ENCODE measurements at regions not wholly inside any gene's neighbourhood (a gene's known extent, or its start where the extent isn't known, plus 50 kb on each side); places are given as distances from the start of the nearest gene placed in this dataset.

DNA sequence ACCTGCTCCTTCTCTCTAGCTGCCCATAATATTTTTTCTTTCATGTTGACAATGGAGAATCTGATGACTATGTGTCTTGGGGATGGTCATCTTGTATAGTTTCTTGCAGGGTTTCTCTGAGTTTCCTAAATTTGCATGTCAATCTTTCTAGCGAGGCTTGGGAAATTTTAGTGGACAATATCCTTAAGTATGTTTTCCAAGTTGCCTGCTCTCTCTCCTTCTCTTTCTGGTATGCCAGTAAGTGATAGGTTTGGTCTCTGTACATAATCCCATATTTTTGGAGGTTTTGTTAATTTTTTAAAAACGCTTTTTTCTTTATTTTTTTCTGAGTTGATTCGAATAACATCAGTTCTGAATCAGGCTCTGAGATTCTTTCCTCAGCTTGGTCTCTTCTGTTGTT lies 370.9 kb upstream of the LYPLAL1 start:
- TF ChIP-seq GATA1 (IDR thresholded peaks at IDR 0.05; ENCODE audit: low read depth, low read length): no peak
- TF ChIP-seq POLR2A (IDR thresholded peaks at IDR 0.05; ENCODE audit: low read length): no peak
- DNase-seq: no peak

GRCh38 chr1:218803351-218803997 lies 370.2 kb upstream of the LYPLAL1 start:
- DNase-seq: no peak
- TF ChIP-seq POLR2A (IDR thresholded peaks at IDR 0.05; ENCODE audit: low read length) (no peak), GATA1 (IDR thresholded peaks at IDR 0.05; ENCODE audit: low read depth, low read length) (no peak)

DNA sequence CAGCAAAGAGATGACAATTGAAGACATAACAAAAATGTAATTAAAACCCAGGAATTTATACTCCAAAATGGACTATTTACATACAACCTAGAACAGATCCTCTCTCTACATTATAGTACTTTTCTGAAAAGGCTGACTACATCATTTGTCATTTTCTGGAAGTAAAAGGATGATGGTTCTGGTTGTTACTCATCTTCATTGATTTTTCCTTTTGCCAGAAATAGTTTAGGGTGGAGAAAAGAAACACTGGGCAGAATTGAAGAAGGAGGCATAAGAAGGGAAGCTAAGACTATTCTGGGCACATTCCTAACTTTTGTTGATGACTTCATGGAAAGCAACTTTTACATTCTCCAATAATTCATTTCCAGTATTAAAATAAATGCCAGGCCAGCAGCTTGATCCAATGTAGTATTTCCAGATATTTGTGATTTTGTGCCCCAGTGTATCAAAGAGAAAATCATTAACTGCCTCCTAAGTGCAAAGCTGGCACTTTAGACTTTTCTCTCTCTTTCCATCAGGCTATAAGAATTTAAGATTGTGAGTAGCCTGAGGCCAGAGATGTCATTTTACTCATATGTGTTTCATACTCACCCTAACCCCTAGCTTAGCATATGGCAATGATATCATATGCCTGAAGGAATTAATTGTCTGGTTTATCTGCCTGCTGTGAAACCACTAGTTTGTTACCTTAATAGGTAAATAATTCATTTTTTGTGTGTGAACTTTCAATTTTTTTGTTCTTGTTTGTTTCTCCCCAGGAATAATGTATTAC lies 369.5 kb upstream of the LYPLAL1 start:
- DNase-seq: no peak
- TF ChIP-seq GATA1 (IDR thresholded peaks at IDR 0.05; ENCODE audit: low read depth, low read length) (no peak), POLR2A (IDR thresholded peaks at IDR 0.05; ENCODE audit: low read length) (no peak)

DNA sequence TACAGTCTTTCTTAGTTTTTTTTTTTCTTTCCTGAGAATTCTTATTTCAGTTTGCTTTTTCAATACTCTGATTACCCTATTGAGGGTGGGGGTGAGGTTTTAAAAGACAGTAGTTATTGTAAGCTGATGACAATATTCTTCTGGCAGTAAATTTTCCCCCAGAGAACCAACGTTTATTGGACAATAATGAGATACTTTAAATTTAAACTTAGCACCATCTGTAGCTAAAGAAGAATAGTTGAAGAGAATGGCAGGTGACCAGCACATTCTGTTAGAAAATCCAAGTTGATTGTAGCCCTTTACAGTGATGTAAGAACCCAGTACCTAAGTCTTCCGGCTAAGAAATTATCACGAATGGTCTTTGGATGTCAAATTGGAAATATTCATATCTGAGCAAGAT lies 364.6 kb upstream of the LYPLAL1 start:
- DNase-seq: no peak
- no peak for TF ChIP-seq GATA1 (IDR thresholded peaks at IDR 0.05; ENCODE audit: low read depth, low read length)
- TF ChIP-seq POLR2A (IDR thresholded peaks at IDR 0.05; ENCODE audit: low read length): no peak

- no peak for TF ChIP-seq POLR2A (IDR thresholded peaks at IDR 0.05; ENCODE audit: low read length)
- DNase-seq: no peak
Observed at GRCh38 chr1:218809625-218810024, 364.1 kb upstream of the LYPLAL1 start.

- DNase-seq: no peak
- no peak for TF ChIP-seq GATA1 (IDR thresholded peaks at IDR 0.05; ENCODE audit: low read depth, low read length)
- no peak for TF ChIP-seq POLR2A (IDR thresholded peaks at IDR 0.05; ENCODE audit: low read length)
Observed at GRCh38 chr1:218810306-218810705, 363.4 kb upstream of the LYPLAL1 start.

GRCh38 chr1:218811497-218811896 lies 362.2 kb upstream of the LYPLAL1 start:
- TF ChIP-seq POLR2A (IDR thresholded peaks at IDR 0.05; ENCODE audit: low read length) (no peak), GATA1 (IDR thresholded peaks at IDR 0.05; ENCODE audit: low read depth, low read length) (no peak)
- DNase-seq: no peak

GRCh38 chr1:218812360-218812759 lies 361.3 kb upstream of the LYPLAL1 start:
- DNase-seq: no peak
- TF ChIP-seq POLR2A (IDR thresholded peaks at IDR 0.05; ENCODE audit: low read length): no peak
- TF ChIP-seq GATA1 (IDR thresholded peaks at IDR 0.05; ENCODE audit: low read depth, low read length): no peak

DNA sequence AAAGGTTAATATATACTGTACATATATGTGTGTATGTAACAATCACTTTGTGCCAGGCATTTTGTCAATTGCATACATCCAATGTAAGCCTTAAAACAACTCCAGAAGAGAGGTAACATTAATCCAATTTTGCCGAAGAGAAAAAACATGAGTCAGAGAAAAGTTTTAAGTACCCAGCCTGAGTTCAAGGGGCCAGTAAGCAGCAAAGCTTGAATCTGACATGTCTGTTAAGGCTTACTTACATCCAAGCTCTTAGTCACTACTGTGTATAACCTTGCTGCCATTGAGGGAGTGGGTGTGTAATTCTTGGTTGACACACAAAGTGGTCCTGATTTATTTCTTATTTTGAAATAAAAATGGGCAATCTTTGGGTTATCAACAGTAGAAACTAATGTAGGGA lies 360.4 kb upstream of the LYPLAL1 start:
- DNase-seq: no peak
- TF ChIP-seq GATA1 (IDR thresholded peaks at IDR 0.05; ENCODE audit: low read depth, low read length): no peak
- TF ChIP-seq POLR2A (IDR thresholded peaks at IDR 0.05; ENCODE audit: low read length): no peak

- DNase-seq: no peak
- TF ChIP-seq POLR2A (IDR thresholded peaks at IDR 0.05; ENCODE audit: low read length) (no peak), GATA1 (IDR thresholded peaks at IDR 0.05; ENCODE audit: low read depth, low read length) (no peak)
Observed at GRCh38 chr1:218815076-218815475, 358.6 kb upstream of the LYPLAL1 start.

GRCh38 chr1:218817071-218817470 lies 356.6 kb upstream of the LYPLAL1 start:
- TF ChIP-seq POLR2A (IDR thresholded peaks at IDR 0.05; ENCODE audit: low read length): no peak
- TF ChIP-seq GATA1 (IDR thresholded peaks at IDR 0.05; ENCODE audit: low read depth, low read length): no peak
- DNase-seq: no peak

- no peak for DNase-seq
- TF ChIP-seq POLR2A (IDR thresholded peaks at IDR 0.05; ENCODE audit: low read length) (no peak), GATA1 (IDR thresholded peaks at IDR 0.05; ENCODE audit: low read depth, low read length) (no peak)
Observed at GRCh38 chr1:218817691-218818465, 355.8 kb upstream of the LYPLAL1 start.

GRCh38 chr1:218823291-218823900 lies 350.3 kb upstream of the LYPLAL1 start:
- DNase-seq: no peak
- TF ChIP-seq POLR2A (IDR thresholded peaks at IDR 0.05; ENCODE audit: low read length) (no peak), GATA1 (IDR thresholded peaks at IDR 0.05; ENCODE audit: low read depth, low read length) (no peak)

DNA sequence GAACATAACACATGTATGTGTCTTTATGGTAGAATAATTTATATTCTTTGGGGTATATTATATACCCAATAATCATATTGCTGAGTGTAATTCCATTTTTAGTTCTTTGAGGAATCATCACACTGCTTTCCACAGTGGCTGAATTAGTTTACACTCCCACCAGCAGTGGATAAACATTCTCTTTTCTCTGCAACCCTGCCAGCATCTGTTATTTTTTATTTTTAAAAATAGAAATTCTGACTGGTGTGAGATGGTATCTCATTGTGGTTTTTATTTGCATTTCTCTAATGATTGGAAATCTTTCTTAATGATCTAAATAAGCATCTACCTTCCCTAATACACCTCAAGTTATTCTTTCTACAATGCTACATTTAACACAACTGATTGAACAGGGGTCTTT lies 346.2 kb upstream of the LYPLAL1 start:
- TF ChIP-seq POLR2A (IDR thresholded peaks at IDR 0.05; ENCODE audit: low read length): no peak
- TF ChIP-seq GATA1 (IDR thresholded peaks at IDR 0.05; ENCODE audit: low read depth, low read length): no peak
- no peak for DNase-seq
